GM12878 (cell line): ENCODE measurements at regions not wholly inside any gene's neighbourhood (a gene's known extent, or its start where the extent isn't known, plus 50 kb on each side); places are given as distances from the start of the nearest gene placed in this dataset.

Source experiments
- ATAC-seq: fragments of 200-7000 bp; cut with Tn5 transposase; 3 replicates; pipeline ENCODE4 v1.9.1; 2020; ENCODE audit warnings: mild to moderate bottlenecking, moderate library complexity
- BruUV-seq: library from RNA; stranded (reverse); fragments of 400-500 nt; replicated peaks from 2 replicates; lab custom pipeline; 2021; lab: Mats Ljungman, UMichigan
- CTCF ChIA-PET: fragments of 300-600 bp; sonication (Branson Sonifier 250); formaldehyde crosslinking; extraction: SDS; loops from one replicate; lab custom pipeline; 2021; ENCODE audit warnings: inconsistent platforms; lab: Yijun Ruan, JAX
- POLR2A ChIA-PET: fragments of 350-600 bp; formaldehyde crosslinking; extraction: SDS; loops from one replicate; lab custom pipeline; 2021; ENCODE audit warnings: inconsistent platforms; lab: Charles Lee
- RAD21 ChIA-PET: fragments of 300-600 bp; sonication (Branson Sonifier 250); formaldehyde crosslinking; loops from one replicate; lab custom pipeline; 2023; ENCODE audit warnings: antibody characterized with exemption; ENCODE audit not compliant: unreplicated experiment; lab: Charles Lee
- SMC1A ChIA-PET: fragments of 300-600 bp; sonication (Branson Sonifier 250); formaldehyde crosslinking; loops from one replicate; lab custom pipeline; 2023; ENCODE audit not compliant: unreplicated experiment, uncharacterized antibody; lab: Charles Lee
- DNase-seq: peaks from one replicate; pipeline ENCODE4 v3.0.0-alpha.2; 2011; ENCODE audit warnings: low read depth, low spot score
- FAIRE-seq: peaks from 3 replicates; lab custom pipeline; 2011; peaks lifted over from hg19 to GRCh38; lab: Jason Lieb, UNC
- H2AFZ ChIP-seq: 2 replicates; pipeline ENCODE4 v1.6.0; 2011; ENCODE audit warnings: low read depth, low read length, control low read depth; ENCODE audit not compliant: control insufficient read depth
- H3K27ac ChIP-seq: 2 replicates; pipeline ENCODE4 v1.5.1; 2011; ENCODE audit warnings: control low read depth; ENCODE audit not compliant: control insufficient read depth, insufficient read depth
- H3K27me3 ChIP-seq, 2 experiments: replicated peaks in 1 of 2; 2 replicates each; pipeline versions ENCODE4 v1.6.0 to v1.6.1; 2011; ENCODE audit warnings: low read length in 1 of 2; ENCODE audit not compliant: control insufficient read depth in 2 of 2, insufficient read depth in 2 of 2
- H3K36me3 ChIP-seq, 2 experiments: 2 replicates each; pipeline ENCODE4 v1.5.1; 2011; ENCODE audit warnings: low read length in 1 of 2; ENCODE audit not compliant: control insufficient read depth in 2 of 2, insufficient read depth in 2 of 2
- H3K4me1 ChIP-seq: 2 replicates; pipeline ENCODE4 v1.6.1; 2011; ENCODE audit warnings: mild to moderate bottlenecking, low read length, moderate library complexity, mixed read lengths; ENCODE audit not compliant: control insufficient read depth, insufficient read depth
- H3K4me2 ChIP-seq: 2 replicates; pipeline ENCODE4 v1.6.0; 2011; ENCODE audit warnings: control low read depth; ENCODE audit not compliant: control insufficient read depth, insufficient read depth
- H3K4me3 ChIP-seq: fragments of 200-600 bp; sonication (generic); 2 replicates; pipeline ENCODE4 v1.5.1; 2016
- H3K79me2 ChIP-seq: 2 replicates; pipeline ENCODE4 v1.6.0; 2011; ENCODE audit warnings: low read length; ENCODE audit not compliant: control insufficient read depth, insufficient read depth
- H3K9ac ChIP-seq: 2 replicates; pipeline ENCODE4 v1.8.0; 2011; ENCODE audit warnings: low read length, control low read depth, mixed read lengths; ENCODE audit not compliant: control insufficient read depth, insufficient read depth
- H3K9me3 ChIP-seq: replicated peaks from 3 replicates; pipeline ENCODE4 v1.5.1; 2011; ENCODE audit warnings: mild to moderate bottlenecking, low read length; ENCODE audit not compliant: control insufficient read depth, insufficient read depth
- H4K20me1 ChIP-seq: 2 replicates; pipeline ENCODE4 v1.6.0; 2011; ENCODE audit not compliant: control insufficient read depth, insufficient read depth
- E4F1 ChIP-seq: fragments of 450-650 bp; IDR thresholded peaks from 2 replicates; pipeline ENCODE4 v1.6.1; 2018; ENCODE audit warnings: borderline replicate concordance, mild to moderate bottlenecking; ENCODE audit not compliant: partially characterized antibody
- EP300 ChIP-seq, 2 experiments: fragments of 150-350 bp in 1 of 2; IDR thresholded peaks; 2 replicates each; pipeline ENCODE4 v1.6.1; 2011 to 2012; ENCODE audit warnings: low read depth in 2 of 2, low read length in 2 of 2, borderline replicate concordance in 1 of 2, improper control_type of control experiment in 1 of 2, inconsistent platforms in 1 of 2; ENCODE audit not compliant: control insufficient read depth in 1 of 2
- EZH2 ChIP-seq: IDR thresholded peaks from 2 replicates; pipeline ENCODE4 v1.6.1; 2012; ENCODE audit warnings: low read depth, mild to moderate bottlenecking, control low read depth, inconsistent platforms, low read length, borderline replicate concordance; ENCODE audit not compliant: control insufficient read depth
- LARP7 ChIP-seq: fragments of 450-650 bp; IDR thresholded peaks from 2 replicates; pipeline ENCODE4 v1.6.1; 2017; ENCODE audit warnings: mild to moderate bottlenecking
- NBN ChIP-seq: fragments of 450-650 bp; IDR thresholded peaks from 2 replicates; pipeline ENCODE4 v1.6.1; 2016
- NR2C1 ChIP-seq: fragments of 450-650 bp; IDR thresholded peaks from 2 replicates; pipeline ENCODE4 v1.6.1; 2017; ENCODE audit warnings: antibody characterized with exemption, mild to moderate bottlenecking, moderate library complexity
- NR2F1 ChIP-seq: fragments of 450-650 bp; conservative IDR thresholded peaks from 2 replicates; pipeline ENCODE4 v1.6.1; 2017; ENCODE audit warnings: mild to moderate bottlenecking
- POLR2A ChIP-seq: IDR thresholded peaks from 2 replicates; pipeline ENCODE4 v1.6.1; 2011; ENCODE audit warnings: low read depth, mild to moderate bottlenecking, low read length
- RAD51 ChIP-seq: fragments of 450-650 bp; IDR thresholded peaks from 2 replicates; pipeline ENCODE4 v1.6.1; 2016; ENCODE audit warnings: moderate library complexity, mild to moderate bottlenecking, inconsistent platforms
- RBBP5 ChIP-seq: fragments of 200-600 bp; sonication (generic); conservative IDR thresholded peaks from 2 replicates; pipeline ENCODE4 v1.6.1; 2016
- SIN3A ChIP-seq: IDR thresholded peaks from 2 replicates; pipeline ENCODE4 v1.6.1; 2012; ENCODE audit warnings: low read depth, low read length, improper control_type of control experiment
- SMC3 ChIP-seq: IDR thresholded peaks from 2 replicates; pipeline ENCODE4 v1.6.1; 2011; ENCODE audit warnings: low read length, improper control_type of control experiment, borderline replicate concordance
- TAF1 ChIP-seq: IDR thresholded peaks from 2 replicates; pipeline ENCODE4 v1.6.1; 2011; ENCODE audit warnings: mild to moderate bottlenecking, low read depth, low read length, borderline replicate concordance
- WGBS: methylation state at CpG from one replicate; pipeline ENCODE4 v1.1.6; 2016; ENCODE audit warnings: low lambda C conversion rate; ENCODE audit not compliant: insufficient replicate concordance, insufficient coverage; ENCODE audit errors: missing lambda C conversion rate; 5-methylcytosine and 5-hydroxymethylcytosine counted together
- in situ Hi-C: fragments of 300-500 bp; cut with MboI; formaldehyde crosslinking; loops from 9 replicates; pipeline ENCODE4 v1.14.3; 2018; ENCODE audit warnings: mixed read lengths
- intact Hi-C: fragments of 100-400 bp; cut with micrococcal nuclease; formaldehyde crosslinking; loops from one replicate; pipeline ENCODE4 v1.14.2; 2022; ENCODE audit not compliant: unreplicated experiment
- TF ChIP-seq, protein P1 (sequence below): fragments of 450-650 bp; conservative IDR thresholded peaks from 2 replicates; pipeline ENCODE4 v1.6.1; 2017; ENCODE audit warnings: mild to moderate bottlenecking, moderate library complexity
- TF ChIP-seq, protein P2 (sequence below): IDR thresholded peaks from 2 replicates; pipeline ENCODE4 v1.6.1; 2012; ENCODE audit warnings: improper control_type of control experiment, low read depth, low read length; ENCODE audit not compliant: insufficient replicate concordance
- TF ChIP-seq, protein P3 (sequence below): fragments of 450-650 bp; IDR thresholded peaks from 2 replicates; pipeline ENCODE4 v1.6.1; 2016; ENCODE audit warnings: mild to moderate bottlenecking

DNA sequence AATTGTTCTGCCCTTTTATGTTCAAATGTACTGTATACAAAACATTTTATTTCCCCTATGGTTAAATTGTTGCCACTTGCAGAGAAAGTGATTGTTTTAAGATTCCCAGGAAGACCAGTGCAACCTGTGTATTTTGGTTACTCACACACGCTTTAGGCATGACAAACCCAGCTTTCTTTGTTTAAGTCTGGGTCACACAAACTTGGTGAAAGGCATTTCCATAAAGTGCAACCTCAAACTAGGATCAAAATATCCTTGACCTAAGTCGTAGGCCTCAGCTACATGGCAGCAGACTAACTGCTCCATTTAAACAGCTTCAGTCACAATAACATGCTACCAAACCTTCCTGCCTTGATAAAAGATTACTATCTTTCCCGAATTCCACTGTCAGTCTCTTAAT, 639.0 kb upstream of the PRR20A start:
- 14% methylated on average over 3 of the region's 3 CpGs for WGBS
- FAIRE-seq, result no peak
- TF ChIP-seq EZH2, result no peak
- TF ChIP-seq SMC3, result no peak
- no peak for TF ChIP-seq NR2C1
- TF ChIP-seq, protein P1, sequence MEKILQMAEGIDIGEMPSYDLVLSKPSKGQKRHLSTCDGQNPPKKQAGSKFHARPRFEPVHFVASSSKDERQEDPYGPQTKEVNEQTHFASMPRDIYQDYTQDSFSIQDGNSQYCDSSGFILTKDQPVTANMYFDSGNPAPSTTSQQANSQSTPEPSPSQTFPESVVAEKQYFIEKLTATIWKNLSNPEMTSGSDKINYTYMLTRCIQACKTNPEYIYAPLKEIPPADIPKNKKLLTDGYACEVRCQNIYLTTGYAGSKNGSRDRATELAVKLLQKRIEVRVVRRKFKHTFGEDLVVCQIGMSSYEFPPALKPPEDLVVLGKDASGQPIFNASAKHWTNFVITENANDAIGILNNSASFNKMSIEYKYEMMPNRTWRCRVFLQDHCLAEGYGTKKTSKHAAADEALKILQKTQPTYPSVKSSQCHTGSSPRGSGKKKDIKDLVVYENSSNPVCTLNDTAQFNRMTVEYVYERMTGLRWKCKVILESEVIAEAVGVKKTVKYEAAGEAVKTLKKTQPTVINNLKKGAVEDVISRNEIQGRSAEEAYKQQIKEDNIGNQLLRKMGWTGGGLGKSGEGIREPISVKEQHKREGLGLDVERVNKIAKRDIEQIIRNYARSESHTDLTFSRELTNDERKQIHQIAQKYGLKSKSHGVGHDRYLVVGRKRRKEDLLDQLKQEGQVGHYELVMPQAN, result no peak
- TF ChIP-seq NBN, result no peak
- TF ChIP-seq, protein P2, sequence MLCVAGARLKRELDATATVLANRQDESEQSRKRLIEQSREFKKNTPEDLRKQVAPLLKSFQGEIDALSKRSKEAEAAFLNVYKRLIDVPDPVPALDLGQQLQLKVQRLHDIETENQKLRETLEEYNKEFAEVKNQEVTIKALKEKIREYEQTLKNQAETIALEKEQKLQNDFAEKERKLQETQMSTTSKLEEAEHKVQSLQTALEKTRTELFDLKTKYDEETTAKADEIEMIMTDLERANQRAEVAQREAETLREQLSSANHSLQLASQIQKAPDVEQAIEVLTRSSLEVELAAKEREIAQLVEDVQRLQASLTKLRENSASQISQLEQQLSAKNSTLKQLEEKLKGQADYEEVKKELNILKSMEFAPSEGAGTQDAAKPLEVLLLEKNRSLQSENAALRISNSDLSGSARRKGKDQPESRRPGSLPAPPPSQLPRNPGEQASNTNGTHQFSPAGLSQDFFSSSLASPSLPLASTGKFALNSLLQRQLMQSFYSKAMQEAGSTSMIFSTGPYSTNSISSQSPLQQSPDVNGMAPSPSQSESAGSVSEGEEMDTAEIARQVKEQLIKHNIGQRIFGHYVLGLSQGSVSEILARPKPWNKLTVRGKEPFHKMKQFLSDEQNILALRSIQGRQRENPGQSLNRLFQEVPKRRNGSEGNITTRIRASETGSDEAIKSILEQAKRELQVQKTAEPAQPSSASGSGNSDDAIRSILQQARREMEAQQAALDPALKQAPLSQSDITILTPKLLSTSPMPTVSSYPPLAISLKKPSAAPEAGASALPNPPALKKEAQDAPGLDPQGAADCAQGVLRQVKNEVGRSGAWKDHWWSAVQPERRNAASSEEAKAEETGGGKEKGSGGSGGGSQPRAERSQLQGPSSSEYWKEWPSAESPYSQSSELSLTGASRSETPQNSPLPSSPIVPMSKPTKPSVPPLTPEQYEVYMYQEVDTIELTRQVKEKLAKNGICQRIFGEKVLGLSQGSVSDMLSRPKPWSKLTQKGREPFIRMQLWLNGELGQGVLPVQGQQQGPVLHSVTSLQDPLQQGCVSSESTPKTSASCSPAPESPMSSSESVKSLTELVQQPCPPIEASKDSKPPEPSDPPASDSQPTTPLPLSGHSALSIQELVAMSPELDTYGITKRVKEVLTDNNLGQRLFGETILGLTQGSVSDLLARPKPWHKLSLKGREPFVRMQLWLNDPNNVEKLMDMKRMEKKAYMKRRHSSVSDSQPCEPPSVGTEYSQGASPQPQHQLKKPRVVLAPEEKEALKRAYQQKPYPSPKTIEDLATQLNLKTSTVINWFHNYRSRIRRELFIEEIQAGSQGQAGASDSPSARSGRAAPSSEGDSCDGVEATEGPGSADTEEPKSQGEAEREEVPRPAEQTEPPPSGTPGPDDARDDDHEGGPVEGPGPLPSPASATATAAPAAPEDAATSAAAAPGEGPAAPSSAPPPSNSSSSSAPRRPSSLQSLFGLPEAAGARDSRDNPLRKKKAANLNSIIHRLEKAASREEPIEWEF, result no peak
- no peak for TF ChIP-seq TAF1
- TF ChIP-seq, protein P3, sequence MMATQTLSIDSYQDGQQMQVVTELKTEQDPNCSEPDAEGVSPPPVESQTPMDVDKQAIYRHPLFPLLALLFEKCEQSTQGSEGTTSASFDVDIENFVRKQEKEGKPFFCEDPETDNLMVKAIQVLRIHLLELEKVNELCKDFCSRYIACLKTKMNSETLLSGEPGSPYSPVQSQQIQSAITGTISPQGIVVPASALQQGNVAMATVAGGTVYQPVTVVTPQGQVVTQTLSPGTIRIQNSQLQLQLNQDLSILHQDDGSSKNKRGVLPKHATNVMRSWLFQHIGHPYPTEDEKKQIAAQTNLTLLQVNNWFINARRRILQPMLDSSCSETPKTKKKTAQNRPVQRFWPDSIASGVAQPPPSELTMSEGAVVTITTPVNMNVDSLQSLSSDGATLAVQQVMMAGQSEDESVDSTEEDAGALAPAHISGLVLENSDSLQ, result no peak
- no peak for TF ChIP-seq RBBP5
- TF ChIP-seq E4F1, result no peak
- no peak for TF ChIP-seq NR2F1
- TF ChIP-seq LARP7, result no peak
- no peak for TF ChIP-seq RAD51
- no peak for TF ChIP-seq SIN3A
- no peak for TF ChIP-seq POLR2A
- TF ChIP-seq EP300 (IDR thresholded peaks at IDR 0.05; ENCODE audit: borderline replicate concordance in 1 of 2, control insufficient read depth in 1 of 2, low read depth in 2 of 2, low read length in 2 of 2), result no peak

More for the DNA sequence above, 639.0 kb upstream of the PRR20A start:
- DNase-seq (no peak), ATAC-seq (no peak)
- CTCF ChIA-PET, result no interaction called here
- intact Hi-C loops (no loop called here), in situ Hi-C loops (no loop called here)
- H3K36me3 ChIP-seq, result no peaks in the 10 kb centered on the region
- BruUV-seq, result no TSS peak
- no peaks in the 10 kb centered on the region for H3K4me1 ChIP-seq
- no peaks in the 10 kb centered on the region for H3K27me3 ChIP-seq
- H3K4me2 ChIP-seq, result no peak overlapping the region
- H3K4me3 ChIP-seq, result no peak overlapping the region
- H3K27ac ChIP-seq, result no peak overlapping the region
- no peaks in the 10 kb centered on the region for H3K9me3 ChIP-seq
- H2AFZ ChIP-seq, result no peak overlapping the region
- SMC1A ChIA-PET, result interaction anchor here (1.2 kb wide), 1 partner anchor 19 kb away, joined by 5 read pairs; no protein-coding TSS in a partner anchor
- POLR2A ChIA-PET, result no interaction called here
- RAD21 ChIA-PET, result no interaction called here
- no peak overlapping the region for H3K9ac ChIP-seq
- no peaks in the 10 kb centered on the region for H4K20me1 ChIP-seq
- H3K79me2 ChIP-seq, result no peaks in the 10 kb centered on the region
